ENCODE measurements at regions not wholly inside any gene's neighbourhood (a gene's known extent, or its start where the extent isn't known, plus 50 kb on each side); places are given as distances from the start of the nearest gene placed in this dataset.

DNA sequence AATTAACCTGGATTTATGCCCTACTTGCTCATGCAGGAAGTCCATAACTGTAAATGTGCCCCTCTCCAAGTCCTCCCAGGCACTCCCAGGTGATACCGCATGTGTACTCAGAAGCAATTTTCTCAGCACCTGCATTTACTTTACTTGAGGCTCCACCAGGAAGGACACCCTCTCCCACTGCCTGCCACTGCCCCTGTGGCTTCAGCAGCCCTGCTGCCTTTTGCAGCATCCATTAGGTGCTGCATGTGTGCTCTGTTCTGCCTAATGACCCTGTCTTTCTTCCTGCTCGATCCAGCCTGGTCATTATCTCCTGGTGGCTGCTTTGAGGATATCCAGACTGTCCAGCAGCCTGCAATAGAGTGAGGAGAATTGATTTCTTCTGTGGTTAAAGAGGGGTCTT lies 107.6 kb upstream of the SEMA6D start:
- no peak for DNase-seq

DNA sequence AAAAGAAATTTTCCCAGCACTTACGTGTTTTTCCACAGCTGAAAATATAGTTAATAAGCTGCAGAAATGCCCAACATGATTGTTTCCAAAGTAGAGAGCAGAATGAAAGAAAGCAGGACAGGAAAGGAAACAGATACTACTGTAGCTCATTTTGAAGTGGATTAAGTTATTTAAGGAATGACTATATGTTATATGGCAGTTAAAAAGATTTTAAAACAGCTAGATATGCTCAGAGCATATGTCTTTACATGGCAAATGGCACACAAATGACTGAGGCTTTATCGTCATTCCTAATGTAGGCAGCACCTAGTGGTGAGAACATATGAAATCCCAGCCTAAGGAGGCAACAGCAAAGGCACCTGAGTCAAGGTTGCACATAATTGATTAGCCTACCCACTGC lies 106.6 kb upstream of the SEMA6D start:
- DNase-seq: no peak

DNA sequence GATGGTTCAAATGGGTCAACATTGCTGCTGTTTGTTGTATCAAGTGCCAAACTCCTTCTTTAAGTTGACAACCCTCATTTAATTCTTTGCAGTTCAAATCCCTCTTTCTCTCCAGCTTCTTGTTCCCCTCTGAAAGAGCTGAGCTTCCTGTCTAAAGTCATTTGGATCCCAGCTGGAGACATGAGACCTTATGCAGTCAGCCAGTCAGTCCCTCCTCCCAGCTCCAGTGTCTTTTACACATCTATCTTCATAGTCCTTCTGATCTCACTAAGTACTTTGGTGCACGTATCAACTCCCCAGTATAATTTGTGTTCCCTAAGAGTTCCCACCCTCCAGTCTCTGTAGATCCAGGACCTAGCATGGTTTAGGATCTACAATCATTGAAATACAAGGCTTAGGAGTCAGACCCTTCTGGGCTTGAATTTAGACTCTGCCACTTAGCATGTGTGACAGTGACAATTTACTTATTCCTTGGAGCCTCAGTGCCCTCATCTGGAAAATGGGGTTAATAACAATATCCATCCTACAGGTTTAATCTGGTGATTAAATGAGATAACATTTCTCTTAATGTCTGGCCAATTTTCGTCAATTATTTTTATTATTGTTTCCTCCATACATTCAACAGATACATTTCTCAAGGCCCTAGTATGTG lies 102.8 kb upstream of the SEMA6D start:
- DNase-seq: no peak

DNA sequence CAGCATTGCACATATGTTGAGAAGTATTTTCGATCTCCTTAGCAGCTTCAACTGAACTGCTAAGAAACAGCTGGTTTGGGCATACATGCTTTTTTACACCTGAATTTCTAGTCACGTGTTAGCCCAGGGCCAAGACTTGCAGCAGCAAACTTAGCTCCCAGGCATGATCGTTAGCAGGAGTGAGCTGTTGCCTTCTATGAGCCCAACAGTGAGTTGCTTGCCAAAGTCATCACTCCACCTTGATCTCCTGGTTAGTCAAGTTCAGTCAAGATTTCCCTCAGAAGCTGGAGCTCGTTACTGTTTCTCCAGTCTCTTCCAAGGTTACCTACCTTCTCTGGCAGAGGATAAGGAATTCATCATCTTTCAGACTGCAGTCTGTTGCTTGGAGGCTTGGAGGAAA lies 100.4 kb upstream of the SEMA6D start:
- DNase-seq: no peak

DNA sequence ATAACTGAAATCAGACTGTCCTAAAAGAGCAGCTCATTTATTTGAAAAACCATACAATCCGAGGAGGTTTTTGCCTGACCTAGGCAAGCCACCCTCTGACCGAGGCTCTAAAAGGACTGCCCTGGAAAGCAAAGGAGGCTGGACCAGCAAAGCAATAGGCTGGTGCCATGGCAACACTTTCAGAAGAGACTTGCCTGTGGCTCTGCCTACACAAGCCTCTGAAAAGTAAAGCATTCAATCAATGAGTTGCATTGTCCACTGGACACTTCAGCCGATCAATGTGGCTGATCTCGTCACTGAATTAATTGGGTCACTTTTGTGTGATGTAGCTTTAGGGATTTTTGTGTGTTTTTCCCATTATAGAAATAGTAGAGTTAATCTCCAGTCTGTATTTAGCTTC lies 99.1 kb upstream of the SEMA6D start:
- no peak for DNase-seq

DNA sequence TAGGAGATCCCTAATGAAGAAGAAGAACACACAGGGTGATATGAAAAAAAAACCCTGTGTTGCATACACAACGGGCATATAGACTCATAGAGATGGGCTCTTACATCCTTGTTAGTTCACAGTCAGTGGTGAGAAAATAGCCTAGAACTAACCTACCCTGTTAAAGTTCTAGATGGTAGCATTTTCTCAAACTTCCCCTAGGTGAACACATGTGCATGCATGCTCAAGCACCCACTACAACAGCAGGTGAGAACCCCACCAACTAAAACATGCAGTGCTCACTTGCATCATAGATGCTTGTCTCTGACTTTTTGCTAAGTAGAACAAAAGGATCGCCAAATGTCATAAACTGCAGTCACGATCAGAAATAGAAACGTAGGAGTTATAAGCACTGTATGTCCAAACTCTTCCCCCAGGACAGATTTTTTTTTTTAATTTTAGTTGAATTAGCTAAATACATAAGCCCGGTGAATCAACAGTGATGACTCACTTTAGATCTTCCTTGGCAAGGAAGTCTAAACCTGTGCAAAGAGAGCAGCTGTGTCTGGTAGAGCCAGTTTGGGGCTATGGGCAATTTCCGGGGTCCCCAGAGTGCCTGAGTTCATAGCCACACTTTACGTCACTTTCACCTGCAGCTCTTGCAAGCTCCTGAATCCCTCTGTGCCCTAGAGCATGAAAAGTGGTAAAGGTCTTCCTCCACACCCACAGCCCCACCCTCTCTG lies 96.2 kb upstream of the SEMA6D start:
- DNase-seq: no peak

DNA sequence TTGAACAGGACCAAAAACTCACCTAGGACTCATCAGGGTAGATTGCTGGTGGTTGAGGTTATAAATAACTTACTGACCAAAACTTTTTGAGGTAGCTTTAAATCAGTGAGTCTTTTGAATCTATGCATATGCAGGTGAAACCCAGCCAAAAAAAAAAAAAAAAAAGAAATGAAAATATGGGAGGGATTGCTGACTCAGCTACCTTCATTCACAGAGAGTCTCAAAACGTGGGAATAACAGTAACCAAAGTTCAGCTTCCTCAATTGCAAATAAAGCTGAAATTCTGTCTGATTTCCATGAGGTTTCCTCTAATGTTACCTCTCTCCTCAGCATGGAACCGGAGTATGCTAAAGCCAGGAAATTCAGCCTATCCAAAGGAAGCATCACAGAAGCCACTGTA lies 95.2 kb upstream of the SEMA6D start:
- no peak for DNase-seq

DNA sequence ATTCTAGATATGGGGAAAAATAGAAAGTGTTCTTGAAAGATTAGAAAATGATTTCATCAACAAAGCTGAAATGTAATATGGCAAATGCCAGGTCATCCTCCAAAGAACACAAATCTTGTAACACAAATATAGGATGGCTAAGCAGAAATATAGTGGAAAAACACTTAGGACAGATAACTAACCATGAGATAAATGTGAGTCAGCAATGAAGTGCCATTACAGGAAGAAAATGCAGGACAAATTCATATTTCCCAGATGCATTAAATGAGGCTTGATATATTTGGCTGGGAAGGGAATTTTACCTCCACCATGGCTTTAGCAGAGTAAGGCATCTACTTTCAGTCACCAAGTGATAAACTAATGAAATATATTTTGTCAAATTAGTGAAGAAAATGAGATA lies 92.8 kb upstream of the SEMA6D start:
- no peak for DNase-seq

DNA sequence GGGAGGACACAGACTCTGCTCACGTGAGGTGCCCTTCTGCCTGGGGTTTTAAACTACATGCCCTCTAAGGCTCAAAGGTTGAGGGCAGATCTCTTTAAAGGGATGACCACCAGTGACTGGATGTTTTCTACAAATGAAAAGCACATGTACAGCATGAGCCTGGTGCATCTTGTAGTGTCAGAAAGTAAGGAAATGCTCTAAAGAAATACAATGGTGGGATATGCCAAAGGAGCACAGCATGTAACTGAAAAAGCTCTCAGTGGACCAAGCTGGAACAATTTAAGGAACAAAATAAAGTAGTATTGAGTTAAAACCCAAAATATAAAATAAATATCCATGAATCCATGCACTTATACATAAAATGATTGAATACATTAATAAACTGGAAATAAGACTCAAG lies 78.3 kb upstream of the SEMA6D start:
- DNase-seq: no peak

DNA sequence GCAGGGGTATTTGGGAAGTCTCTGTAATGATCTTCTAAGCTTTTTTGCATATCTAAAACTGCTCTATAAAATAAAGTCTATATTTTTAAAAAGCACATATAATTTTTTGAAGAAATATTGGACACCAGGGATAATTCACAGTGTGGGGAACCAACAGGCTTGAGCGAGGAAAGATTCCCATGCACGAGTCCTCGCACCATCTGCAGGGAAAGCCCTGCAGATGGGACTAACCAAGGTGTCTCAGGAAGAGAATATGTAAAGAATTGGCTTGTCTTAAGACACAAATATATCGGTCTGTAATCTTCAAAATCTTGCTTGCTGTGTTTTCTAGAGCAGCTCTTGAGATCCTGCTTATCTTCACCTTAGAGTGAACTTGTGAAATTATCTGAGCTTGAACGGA lies 77.2 kb upstream of the SEMA6D start:
- no peak for DNase-seq

DNA sequence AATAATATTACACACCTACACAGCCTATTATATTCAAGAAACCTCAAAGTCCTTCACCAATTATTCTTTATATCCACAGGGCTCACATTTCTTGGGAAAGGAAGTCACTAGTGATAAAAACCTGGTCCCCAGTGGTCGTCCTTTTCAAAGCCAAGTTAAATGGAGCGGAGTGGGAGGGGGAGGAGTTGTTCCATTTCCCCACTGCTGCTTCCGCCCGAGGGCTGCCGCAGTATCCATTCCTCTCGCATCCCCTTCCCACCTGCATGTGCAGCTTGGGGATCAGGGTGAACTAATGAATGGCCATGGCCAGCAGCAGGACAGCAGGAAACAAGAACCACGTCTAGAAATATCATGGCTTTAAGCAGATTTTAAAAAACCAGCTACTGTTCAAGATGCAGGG lies 76.4 kb upstream of the SEMA6D start:
- DNase-seq: no peak

DNA sequence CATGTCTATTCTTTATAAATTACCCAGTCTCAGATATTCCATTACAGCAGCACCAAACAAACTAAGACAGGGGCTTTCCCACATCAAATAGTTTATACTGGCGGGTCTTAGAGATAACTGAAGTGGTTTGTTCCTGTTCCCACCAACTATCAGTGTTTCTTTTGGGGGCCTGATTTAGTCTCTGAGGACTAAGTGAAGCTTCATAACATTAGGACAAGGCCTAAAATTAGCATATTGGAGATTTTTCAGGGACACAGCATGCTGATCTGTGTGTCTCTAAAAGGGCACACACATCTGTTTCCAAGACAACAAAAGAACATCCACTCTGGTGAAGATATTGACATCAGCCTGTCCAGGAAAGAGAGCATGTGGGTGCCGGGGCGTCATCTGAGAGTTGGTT lies 72.6 kb upstream of the SEMA6D start:
- DNase-seq: no peak

DNA sequence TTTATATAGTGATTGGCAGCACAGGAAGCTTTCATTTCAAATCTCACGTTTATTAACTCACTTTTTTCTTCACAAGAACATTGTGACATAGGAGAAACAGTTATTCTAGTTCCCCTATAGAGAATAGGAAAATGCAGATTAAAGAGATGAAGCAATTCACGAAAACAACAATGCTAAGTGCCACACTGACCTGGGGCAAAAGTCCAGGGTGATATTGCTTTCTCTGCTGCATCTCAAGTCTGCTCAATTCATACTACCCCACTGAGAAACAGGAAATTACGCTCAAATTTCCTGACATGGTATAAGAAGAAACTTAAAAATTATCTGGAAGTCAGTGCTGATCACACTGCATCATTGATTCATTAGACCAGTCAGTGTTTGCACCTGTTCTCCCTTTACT lies 66.7 kb upstream of the SEMA6D start:
- no peak for DNase-seq

DNA sequence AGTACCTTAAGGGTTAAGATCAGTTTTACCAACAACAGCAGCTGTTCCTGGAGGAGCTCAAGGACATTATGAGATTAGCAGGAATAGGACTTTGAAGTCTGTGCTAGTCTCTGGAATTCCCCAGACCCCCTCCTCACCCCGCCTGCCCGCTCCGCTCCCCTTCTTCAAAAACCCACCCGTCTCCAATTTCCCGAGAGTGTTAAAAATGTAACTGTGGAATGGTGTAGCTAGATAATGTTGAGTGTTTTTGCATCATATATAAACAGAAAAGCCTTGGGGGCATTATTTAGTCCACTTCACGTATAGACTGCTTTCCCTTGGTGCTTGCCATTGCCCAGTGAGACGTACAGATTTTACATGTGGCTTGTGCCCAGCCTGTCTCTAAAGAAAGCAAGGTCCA lies 65.0 kb upstream of the SEMA6D start:
- no peak for DNase-seq

DNA sequence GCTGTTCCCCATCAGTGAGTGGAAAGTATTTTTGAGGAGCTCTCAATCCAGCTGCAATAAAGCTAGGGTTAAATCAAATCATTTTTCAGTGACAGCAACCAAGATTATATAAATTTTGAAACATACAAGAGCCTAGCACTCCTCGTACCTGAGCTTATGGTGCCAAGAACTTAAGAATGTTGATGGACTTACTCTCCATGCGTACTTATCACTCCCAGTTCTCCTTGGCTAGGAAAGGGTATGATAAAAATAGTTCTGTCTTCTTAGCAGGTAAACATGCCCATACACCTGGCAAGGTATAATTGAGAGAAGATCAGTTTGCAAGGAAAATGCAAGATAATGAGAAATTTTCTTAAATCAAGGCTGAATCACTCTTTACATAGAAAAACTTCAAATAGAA lies 64.5 kb upstream of the SEMA6D start:
- DNase-seq: no peak

DNA sequence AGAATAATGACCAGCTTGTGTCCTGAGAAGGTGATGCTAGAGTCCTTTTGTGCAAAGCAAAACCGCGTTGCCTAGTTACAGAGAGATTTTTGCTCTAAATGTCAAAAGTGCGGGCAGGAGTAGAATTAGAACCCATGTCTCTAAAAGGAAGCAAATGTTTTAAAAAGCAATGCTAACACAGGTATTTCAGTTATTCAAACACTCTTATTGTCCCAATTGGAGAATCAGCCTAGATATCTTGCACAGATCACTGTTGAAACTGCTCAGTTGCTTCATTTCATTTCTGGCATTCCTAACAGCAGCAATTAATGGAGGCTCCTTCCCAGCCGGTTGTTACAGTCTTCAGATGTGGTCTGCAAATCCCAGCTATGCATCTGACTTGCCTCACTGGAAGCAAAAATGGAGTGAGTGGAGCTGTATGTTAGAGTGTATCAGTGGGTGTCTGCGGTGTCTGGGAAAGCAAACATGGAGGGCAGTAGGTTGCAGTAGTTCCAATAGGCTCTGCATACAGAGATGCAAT lies 55.6 kb upstream of the SEMA6D start:
- DNase-seq: no peak

DNA sequence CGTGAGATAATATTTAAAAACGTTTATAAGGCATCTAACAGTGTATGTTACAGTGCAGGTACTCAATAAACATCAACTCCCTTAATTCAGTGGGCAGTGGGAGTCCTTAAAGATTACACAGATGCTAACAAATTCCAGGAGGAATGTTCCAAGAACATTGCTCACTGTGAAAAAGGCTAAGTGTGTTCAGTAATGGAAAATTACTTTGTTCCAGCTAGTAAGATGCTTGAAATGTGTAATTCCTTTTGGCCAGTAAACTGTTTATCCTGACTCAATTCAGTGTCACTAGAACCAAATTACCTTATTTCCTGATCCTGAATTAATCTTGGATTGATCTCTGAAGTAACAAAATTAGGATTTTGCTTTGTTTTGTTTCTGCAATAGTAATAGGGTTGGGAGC lies 54.2 kb upstream of the SEMA6D start:
- DNase-seq: no peak

Data from CD4-positive, alpha-beta T cell treated with Interleukin-21 for 1 hour (primary cell).